Activated T-helper 1 cell treated with anti-CD3 and anti-CD28 coated beads, Interleukin-12 subunit alpha, Interleukin-12 subunit beta, Interleukin-2, Interleukin-4 antibody, amounts not matched to agents 30 ng/mL and 10 ng/mL and 1 ng/mL, durations not matched to agents 14 hours and 24 hours and 36 hours (primary cell): ENCODE measurements at regions not wholly inside any gene's neighbourhood (a gene's known extent, or its start where the extent isn't known, plus 50 kb on each side); places are given as distances from the start of the nearest gene placed in this dataset.

Experiments
- DNase-seq: peaks from one replicate; pipeline ENCODE4 v3.0.0; 2021; ENCODE audit warnings: low spot score
- H3K27ac Mint-ChIP-seq: one replicate; pipeline ENCODE4 v1.8.0; 2021; ENCODE audit warnings: mild to moderate bottlenecking, mixed read lengths
- H3K27me3 Mint-ChIP-seq: one replicate; pipeline ENCODE4 v1.8.0; 2022; ENCODE audit warnings: mild to moderate bottlenecking, moderate library complexity, mixed read lengths; ENCODE audit not compliant: insufficient read depth
- H3K36me3 Mint-ChIP-seq: one replicate; pipeline ENCODE4 v1.8.0; 2021; ENCODE audit warnings: low read depth, mixed read lengths
- H3K4me1 Mint-ChIP-seq: one replicate; pipeline ENCODE4 v1.8.0; 2021; ENCODE audit warnings: low read depth, mixed read lengths
- H3K4me3 Mint-ChIP-seq: one replicate; pipeline ENCODE4 v1.8.0; 2021; ENCODE audit warnings: mild to moderate bottlenecking, moderate library complexity, mixed read lengths
- H3K9me3 Mint-ChIP-seq: one replicate; pipeline ENCODE4 v1.8.0; 2021; ENCODE audit warnings: mixed read lengths
- intact Hi-C: fragments of 100-400 bp; cut with micrococcal nuclease; formaldehyde crosslinking; loops from one replicate; pipeline ENCODE4 v1.15.1; 2024

DNA sequence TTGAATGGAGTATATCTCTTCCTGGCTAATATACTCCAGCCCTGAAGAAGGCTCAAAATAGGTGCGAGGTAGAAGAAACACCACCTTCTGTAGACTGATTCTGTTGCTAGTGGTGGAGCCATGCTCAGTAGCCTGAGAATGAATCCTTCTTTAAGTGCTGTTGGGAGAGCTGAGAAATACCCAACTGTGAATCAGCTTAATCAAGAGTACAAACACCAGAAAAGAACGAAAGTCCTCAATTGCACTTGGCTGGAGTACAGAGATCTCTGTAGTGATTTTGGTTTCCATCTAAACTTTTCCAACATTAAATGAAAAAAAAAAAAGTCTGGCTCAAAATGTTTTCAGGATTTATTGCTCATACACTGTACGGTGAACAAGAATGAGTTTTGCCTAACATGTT lies 619.1 kb downstream of the METTL15 start:
- H3K27ac Mint-ChIP-seq: no peak overlapping the region
- H3K4me3 Mint-ChIP-seq: no peak overlapping the region
- no peaks in the 10 kb centered on the region for H3K4me1 Mint-ChIP-seq
- H3K36me3 Mint-ChIP-seq: no peaks in the 10 kb centered on the region
- H3K27me3 Mint-ChIP-seq: no peaks in the 10 kb centered on the region
- intact Hi-C loops: no loop called here
- no peak for DNase-seq
- H3K9me3 Mint-ChIP-seq: peaks cover 5% of the 10 kb centered on the region

- H3K9me3 Mint-ChIP-seq: peaks cover 5% of the 10 kb centered on the region
- no peak overlapping the region for H3K4me3 Mint-ChIP-seq
- intact Hi-C loops: no loop called here
- DNase-seq: no peak
- H3K36me3 Mint-ChIP-seq: no peaks in the 10 kb centered on the region
- H3K27me3 Mint-ChIP-seq: no peaks in the 10 kb centered on the region
- no peak overlapping the region for H3K27ac Mint-ChIP-seq
- no peaks in the 10 kb centered on the region for H3K4me1 Mint-ChIP-seq
These were observed 618.2 kb downstream of the METTL15 start for GRCh38 chr11:28726432-28726831.

DNA sequence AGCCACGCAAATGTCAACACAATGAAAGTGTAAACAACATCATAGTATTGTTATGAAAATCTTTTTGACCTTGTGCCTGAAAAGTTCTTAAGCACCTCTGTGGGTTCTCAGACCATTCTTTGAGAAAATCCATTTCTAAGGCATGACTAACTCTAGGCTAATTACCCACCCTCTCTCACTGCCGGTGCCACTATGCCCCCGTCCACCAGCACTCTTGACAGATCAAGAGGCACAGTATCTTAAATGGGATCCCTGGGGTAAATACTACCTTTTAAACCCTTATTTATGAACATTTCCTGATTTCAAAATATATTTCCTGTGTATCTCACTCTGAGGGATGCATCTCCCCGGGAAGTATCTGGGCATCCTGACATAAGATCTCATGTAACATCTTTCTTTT lies 607.5 kb downstream of the METTL15 start:
- no peaks in the 10 kb centered on the region for H3K4me1 Mint-ChIP-seq
- H3K36me3 Mint-ChIP-seq: no peaks in the 10 kb centered on the region
- no peak overlapping the region for H3K4me3 Mint-ChIP-seq
- H3K9me3 Mint-ChIP-seq: no peaks in the 10 kb centered on the region
- intact Hi-C loops: no loop called here
- DNase-seq: no peak
- no peaks in the 10 kb centered on the region for H3K27me3 Mint-ChIP-seq
- no peak overlapping the region for H3K27ac Mint-ChIP-seq

DNA sequence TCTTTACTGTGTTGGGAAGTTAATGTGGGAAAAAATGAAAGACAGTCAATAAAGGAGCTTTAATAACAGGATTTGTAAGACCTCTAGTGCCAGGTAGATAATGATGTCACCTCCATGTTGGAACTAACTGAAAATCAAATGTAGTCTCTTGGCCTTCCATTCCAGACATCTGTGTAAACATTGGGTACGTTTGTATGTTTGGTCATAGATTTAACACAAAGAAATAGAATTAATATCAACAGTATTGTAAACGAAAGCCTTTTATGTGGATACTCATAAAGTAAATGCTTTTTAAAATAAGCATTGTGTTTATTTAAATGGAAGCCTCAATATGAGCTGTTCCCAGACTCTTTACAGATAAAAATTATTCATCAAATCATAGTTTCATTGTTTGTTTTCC lies 605.7 kb downstream of the METTL15 start:
- Mint-ChIP-seq H3K4me3 (no peak overlapping the region), H3K27ac (no peak overlapping the region), H3K27me3 (no peaks in the 10 kb centered on the region), H3K36me3 (no peaks in the 10 kb centered on the region), H3K9me3 (no peaks in the 10 kb centered on the region), H3K4me1 (no peaks in the 10 kb centered on the region)
- DNase-seq: no peak
- intact Hi-C loops: no loop called here

- no peaks in the 10 kb centered on the region for H3K9me3 Mint-ChIP-seq
- H3K4me3 Mint-ChIP-seq: no peak overlapping the region
- DNase-seq: no peak
- no peaks in the 10 kb centered on the region for H3K27me3 Mint-ChIP-seq
- no peaks in the 10 kb centered on the region for H3K4me1 Mint-ChIP-seq
- H3K27ac Mint-ChIP-seq: no peak overlapping the region
- H3K36me3 Mint-ChIP-seq: no peaks in the 10 kb centered on the region
- intact Hi-C loops: no loop called here
These were observed 599.9 kb downstream of the METTL15 start for GRCh38 chr11:28708075-28708474.

- no peak for DNase-seq
- Mint-ChIP-seq H3K4me3 (no peak overlapping the region), H3K4me1 (no peaks in the 10 kb centered on the region), H3K9me3 (no peaks in the 10 kb centered on the region), H3K27ac (no peak overlapping the region), H3K36me3 (no peaks in the 10 kb centered on the region), H3K27me3 (no peaks in the 10 kb centered on the region)
- intact Hi-C loops: no loop called here
These were observed 596.6 kb downstream of the METTL15 start for GRCh38 chr11:28704801-28705200.

GRCh38 chr11:28703371-28703770 lies 595.2 kb downstream of the METTL15 start:
- no peaks in the 10 kb centered on the region for H3K4me1 Mint-ChIP-seq
- intact Hi-C loops: no loop called here
- H3K4me3 Mint-ChIP-seq: no peak overlapping the region
- no peaks in the 10 kb centered on the region for H3K27me3 Mint-ChIP-seq
- no peaks in the 10 kb centered on the region for H3K36me3 Mint-ChIP-seq
- no peaks in the 10 kb centered on the region for H3K9me3 Mint-ChIP-seq
- DNase-seq: no peak
- H3K27ac Mint-ChIP-seq: no peak overlapping the region

GRCh38 chr11:28702871-28703270 lies 594.7 kb downstream of the METTL15 start:
- Mint-ChIP-seq H3K36me3 (no peaks in the 10 kb centered on the region), H3K4me1 (no peaks in the 10 kb centered on the region), H3K9me3 (no peaks in the 10 kb centered on the region), H3K27ac (no peak overlapping the region), H3K4me3 (no peak overlapping the region), H3K27me3 (no peaks in the 10 kb centered on the region)
- DNase-seq: no peak
- intact Hi-C loops: no loop called here

GRCh38 chr11:28702450-28702790 lies 594.2 kb downstream of the METTL15 start:
- Mint-ChIP-seq H3K9me3 (no peaks in the 10 kb centered on the region), H3K36me3 (no peaks in the 10 kb centered on the region), H3K4me1 (no peaks in the 10 kb centered on the region), H3K27ac (no peak overlapping the region), H3K4me3 (no peak overlapping the region), H3K27me3 (no peaks in the 10 kb centered on the region)
- intact Hi-C loops: no loop called here
- no peak for DNase-seq

- H3K4me1 Mint-ChIP-seq: no peaks in the 10 kb centered on the region
- intact Hi-C loops: no loop called here
- no peak overlapping the region for H3K27ac Mint-ChIP-seq
- no peaks in the 10 kb centered on the region for H3K9me3 Mint-ChIP-seq
- no peaks in the 10 kb centered on the region for H3K36me3 Mint-ChIP-seq
- no peaks in the 10 kb centered on the region for H3K27me3 Mint-ChIP-seq
- no peak for DNase-seq
- no peak overlapping the region for H3K4me3 Mint-ChIP-seq
These were observed 593.7 kb downstream of the METTL15 start for GRCh38 chr11:28701760-28702449.

GRCh38 chr11:28699701-28700100 lies 591.5 kb downstream of the METTL15 start:
- Mint-ChIP-seq H3K27ac (no peak overlapping the region), H3K4me1 (no peaks in the 10 kb centered on the region), H3K9me3 (no peaks in the 10 kb centered on the region), H3K27me3 (peaks cover 2% of the 10 kb centered on the region), H3K4me3 (no peak overlapping the region), H3K36me3 (no peaks in the 10 kb centered on the region)
- no peak for DNase-seq
- intact Hi-C loops: loop anchor here (2.0 kb wide), 1 partner anchor 1001 kb away; no protein-coding TSS in a partner anchor

- DNase-seq: no peak
- Mint-ChIP-seq H3K27me3 (peaks cover 2% of the 10 kb centered on the region), H3K4me1 (no peaks in the 10 kb centered on the region), H3K4me3 (no peak overlapping the region), H3K27ac (no peak overlapping the region), H3K36me3 (no peaks in the 10 kb centered on the region), H3K9me3 (no peaks in the 10 kb centered on the region)
- intact Hi-C loops: loop anchor here (2.0 kb wide), 1 partner anchor 999 kb away; no protein-coding TSS in a partner anchor
These were observed 590.0 kb downstream of the METTL15 start for GRCh38 chr11:28697920-28698827.

DNA sequence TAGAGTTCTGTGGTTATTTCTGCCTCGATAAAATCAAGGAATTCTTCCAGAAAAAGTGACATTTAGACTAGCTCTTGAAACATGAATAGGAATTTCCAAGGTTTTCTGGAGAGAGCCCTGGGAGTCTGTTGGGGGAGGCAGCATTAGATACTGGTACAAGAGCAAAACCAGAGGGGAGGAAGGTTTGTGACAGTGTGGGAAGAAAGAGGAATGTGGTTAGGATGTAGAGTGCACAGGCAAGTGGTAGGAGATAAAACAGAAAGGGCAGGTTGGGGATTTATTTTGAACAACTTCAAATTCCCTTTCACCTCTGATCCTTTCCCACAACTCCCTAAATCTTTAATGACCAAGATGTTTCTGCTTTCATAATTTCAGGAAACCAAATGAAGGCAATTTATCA lies 588.4 kb downstream of the METTL15 start:
- no peak for DNase-seq
- Mint-ChIP-seq H3K9me3 (no peaks in the 10 kb centered on the region), H3K27me3 (peaks cover 2% of the 10 kb centered on the region), H3K36me3 (no peaks in the 10 kb centered on the region), H3K4me1 (no peaks in the 10 kb centered on the region), H3K27ac (no peak overlapping the region), H3K4me3 (no peak overlapping the region)
- intact Hi-C loops: no loop called here
